Adrenal gland (tissue), 5 donors: ENCODE measurements at regions not wholly inside any gene's neighbourhood (a gene's known extent, or its start where the extent isn't known, plus 50 kb on each side); places are given as distances from the start of the nearest gene placed in this dataset.

Experiments
- CTCF ChIP-seq, 6 experiments: fragments of 450-650 bp in 4 of 6; fragments of 200-600 bp in 2 of 6; sonication (generic) in 1 of 6; IDR thresholded peaks; 1 replicate in 5 of 6; 2 replicates in 1 of 6; pipeline versions ENCODE4 v1.5.1 to v1.8.0; 2016 to 2021; ENCODE audit warnings: antibody characterized with exemption in 6 of 6, mild to moderate bottlenecking in 2 of 6, moderate library complexity in 1 of 6
- POLR2A ChIP-seq, 2 donors: fragments of 450-650 bp; IDR thresholded peaks; one replicate each; pipeline ENCODE4 v1.6.1; 2017; ENCODE audit warnings: antibody characterized with exemption in 2 of 2, mild to moderate bottlenecking in 2 of 2, moderate library complexity in 1 of 2
- donor health status: DM: no; HTN: no; CAD: no.

- TF ChIP-seq CTCF (IDR thresholded peaks at IDR 0.05) = no peak
- no peak for TF ChIP-seq POLR2A (IDR thresholded peaks at IDR 0.05)
Measured at GRCh38 chr6:25064006-25064405, 128.2 kb upstream of the RIPOR2 start.
